SK-N-SH treated with all-trans-retinoic acid at 6 μM for 48 hours (cell line): ENCODE measurements at regions not wholly inside any gene's neighbourhood (a gene's known extent, or its start where the extent isn't known, plus 50 kb on each side); places are given as distances from the start of the nearest gene placed in this dataset.

Source experiments
- BACH2 ChIP-seq: fragments of 250-450 bp; sonication (Bioruptor Pico); IDR thresholded peaks from 2 replicates; pipeline ENCODE4 v1.9.0; 2021; ENCODE audit warnings: mild to moderate bottlenecking, borderline replicate concordance
- ESRRG ChIP-seq: fragments of 250-450 bp; sonication (Bioruptor Pico); IDR thresholded peaks from 2 replicates; pipeline ENCODE4 v1.6.1; 2021; ENCODE audit warnings: mild to moderate bottlenecking
- RARB ChIP-seq: fragments of 250-450 bp; sonication (Bioruptor Pico); IDR thresholded peaks from 2 replicates; pipeline ENCODE4 v1.8.0; 2021; ENCODE audit warnings: mild to moderate bottlenecking, moderate library complexity
- TOX ChIP-seq: fragments of 250-450 bp; sonication (Bioruptor Pico); IDR thresholded peaks from 2 replicates; pipeline ENCODE4 v1.8.0; 2021; ENCODE audit warnings: mild to moderate bottlenecking, moderate library complexity, borderline replicate concordance
- ZFP30 ChIP-seq: fragments of 450-650 bp; formaldehyde crosslinking; IDR thresholded peaks from 2 replicates; pipeline ENCODE4 v1.5.0; 2022; ENCODE audit warnings: mild to moderate bottlenecking, moderate library complexity
- TF ChIP-seq, protein P1 (sequence below): fragments of 250-450 bp; sonication (Bioruptor Pico); IDR thresholded peaks from 2 replicates; pipeline ENCODE4 v1.5.1; 2021; ENCODE audit warnings: mild to moderate bottlenecking, moderate library complexity
- TF ChIP-seq, protein P2 (sequence below): fragments of 250-450 bp; sonication (Bioruptor Pico); IDR thresholded peaks from 2 replicates; pipeline ENCODE4 v1.8.0; 2021; ENCODE audit warnings: low read depth, mild to moderate bottlenecking, moderate library complexity, borderline replicate concordance

DNA sequence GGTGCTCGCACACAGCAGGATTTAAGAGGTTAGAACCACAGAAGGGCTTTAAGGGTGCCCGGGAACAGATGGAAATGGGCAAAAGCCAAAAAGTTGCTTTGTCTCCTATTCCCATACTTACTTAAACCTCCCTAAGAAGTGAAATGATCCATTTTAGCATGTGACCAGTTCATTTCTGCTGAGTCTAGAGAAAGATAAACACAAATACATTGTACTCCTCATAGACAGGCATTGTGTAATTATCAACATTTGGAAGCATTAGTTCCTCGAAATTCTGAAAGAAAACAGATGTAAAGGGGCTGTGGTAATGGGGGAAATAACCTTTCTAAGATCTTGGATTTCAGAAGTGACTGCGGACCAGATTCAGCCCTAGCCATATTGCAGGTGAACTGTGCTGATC lies 178.3 kb downstream of the CYB561 start:
- TF ChIP-seq, protein P1, sequence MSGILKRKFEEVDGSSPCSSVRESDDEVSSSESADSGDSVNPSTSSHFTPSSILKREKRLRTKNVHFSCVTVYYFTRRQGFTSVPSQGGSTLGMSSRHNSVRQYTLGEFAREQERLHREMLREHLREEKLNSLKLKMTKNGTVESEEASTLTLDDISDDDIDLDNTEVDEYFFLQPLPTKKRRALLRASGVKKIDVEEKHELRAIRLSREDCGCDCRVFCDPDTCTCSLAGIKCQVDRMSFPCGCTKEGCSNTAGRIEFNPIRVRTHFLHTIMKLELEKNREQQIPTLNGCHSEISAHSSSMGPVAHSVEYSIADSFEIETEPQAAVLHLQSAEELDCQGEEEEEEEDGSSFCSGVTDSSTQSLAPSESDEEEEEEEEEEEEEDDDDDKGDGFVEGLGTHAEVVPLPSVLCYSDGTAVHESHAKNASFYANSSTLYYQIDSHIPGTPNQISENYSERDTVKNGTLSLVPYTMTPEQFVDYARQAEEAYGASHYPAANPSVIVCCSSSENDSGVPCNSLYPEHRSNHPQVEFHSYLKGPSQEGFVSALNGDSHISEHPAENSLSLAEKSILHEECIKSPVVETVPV (CRISPR knock-in tag): no peak
- no peak for TF ChIP-seq RARB (CRISPR knock-in tag)
- TF ChIP-seq ZFP30 (CRISPR knock-in tag): no peak
- no peak for TF ChIP-seq ESRRG
- TF ChIP-seq, protein P2, sequence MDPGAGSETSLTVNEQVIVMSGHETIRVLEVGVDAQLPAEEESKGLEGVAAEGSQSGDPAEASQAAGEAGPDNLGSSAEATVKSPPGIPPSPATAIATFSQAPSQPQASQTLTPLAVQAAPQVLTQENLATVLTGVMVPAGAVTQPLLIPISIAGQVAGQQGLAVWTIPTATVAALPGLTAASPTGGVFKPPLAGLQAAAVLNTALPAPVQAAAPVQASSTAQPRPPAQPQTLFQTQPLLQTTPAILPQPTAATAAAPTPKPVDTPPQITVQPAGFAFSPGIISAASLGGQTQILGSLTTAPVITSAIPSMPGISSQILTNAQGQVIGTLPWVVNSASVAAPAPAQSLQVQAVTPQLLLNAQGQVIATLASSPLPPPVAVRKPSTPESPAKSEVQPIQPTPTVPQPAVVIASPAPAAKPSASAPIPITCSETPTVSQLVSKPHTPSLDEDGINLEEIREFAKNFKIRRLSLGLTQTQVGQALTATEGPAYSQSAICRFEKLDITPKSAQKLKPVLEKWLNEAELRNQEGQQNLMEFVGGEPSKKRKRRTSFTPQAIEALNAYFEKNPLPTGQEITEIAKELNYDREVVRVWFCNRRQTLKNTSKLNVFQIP (CRISPR knock-in tag): no peak
- TF ChIP-seq BACH2 (CRISPR knock-in tag): no peak
- TF ChIP-seq TOX (CRISPR knock-in tag): no peak
